CD14-positive monocyte (primary cell): ENCODE measurements at regions not wholly inside any gene's neighbourhood (a gene's known extent, or its start where the extent isn't known, plus 50 kb on each side); places are given as distances from the start of the nearest gene placed in this dataset.
"Not testable (repeated sequence)": the region's sequence is repeated elsewhere in the genome, so short reads cannot be mapped to it uniquely, and the experiment has no call there.

ENCODE experiments used
- DNase-seq, 3 donors: peaks; one replicate each; pipeline ENCODE4 v3.0.0-alpha.2; 2011 to 2022
- H2AFZ ChIP-seq: 2 replicates; pipeline ENCODE4 v1.6.0; 2012; ENCODE audit warnings: mild to moderate bottlenecking, low read depth, low read length, inconsistent platforms; ENCODE audit not compliant: insufficient read depth, poor library complexity, severe bottlenecking
- H3K27ac ChIP-seq, 2 donors: 1 replicate in 1 of 2; 2 replicates in 1 of 2; pipeline ENCODE4 v1.5.1; 2012 to 2013; ENCODE audit warnings: low read length in 2 of 2, control low read depth in 1 of 2, inconsistent platforms in 1 of 2, low read depth in 1 of 2, mild to moderate bottlenecking in 1 of 2
- H3K27me3 ChIP-seq, 2 donors: one replicate each; pipeline versions ENCODE4 v1.6.0 to v1.6.1; 2011 to 2013; ENCODE audit warnings: low read length in 2 of 2; ENCODE audit not compliant: control insufficient read depth in 2 of 2, insufficient read depth in 2 of 2
- H3K36me3 ChIP-seq, 2 donors: replicated peaks in 1 of 2; 1 replicate in 1 of 2; 2 replicates in 1 of 2; pipeline versions ENCODE4 v1.5.1 to v1.6.1; 2012 to 2013; ENCODE audit warnings: low read length in 2 of 2, control low read depth in 1 of 2, inconsistent platforms in 1 of 2, mild to moderate bottlenecking in 1 of 2; ENCODE audit not compliant: insufficient read depth in 2 of 2, control insufficient read depth in 1 of 2
- H3K4me1 ChIP-seq, 2 donors: 1 replicate in 1 of 2; 2 replicates in 1 of 2; pipeline versions ENCODE4 v1.5.1 to v1.6.1; 2012 to 2013; ENCODE audit warnings: low read length in 2 of 2, control low read depth in 1 of 2, inconsistent platforms in 1 of 2, mild to moderate bottlenecking in 1 of 2, moderate library complexity in 1 of 2; ENCODE audit not compliant: insufficient read depth in 2 of 2, control insufficient read depth in 1 of 2
- H3K4me2 ChIP-seq: replicated peaks from 2 replicates; pipeline ENCODE3; 2012; ENCODE audit warnings: low read length, moderate library complexity, mild to moderate bottlenecking; ENCODE audit not compliant: poor library complexity, severe bottlenecking; ENCODE audit errors: extremely low read depth
- H3K4me3 ChIP-seq, 3 experiments: fragments of 200-600 bp in 1 of 3; sonication (generic) in 1 of 3; replicated peaks in 1 of 3; 1 replicate in 2 of 3; 2 replicates in 1 of 3; pipeline ENCODE4 v1.5.1; 2011 to 2013; ENCODE audit warnings: low read length in 3 of 3, mild to moderate bottlenecking in 3 of 3, control low read depth in 2 of 3, low read depth in 2 of 3, inconsistent platforms in 1 of 3, moderate library complexity in 1 of 3
- H3K79me2 ChIP-seq: 2 replicates; pipeline ENCODE4 v1.6.0; 2012; ENCODE audit warnings: mild to moderate bottlenecking, control low read depth, inconsistent platforms, low read length, moderate library complexity; ENCODE audit not compliant: insufficient read depth
- H3K9ac ChIP-seq: 2 replicates; pipeline ENCODE4 v1.6.0; 2017; ENCODE audit warnings: low read length, mild to moderate bottlenecking; ENCODE audit not compliant: insufficient read depth, poor library complexity, severe bottlenecking
- H3K9me3 ChIP-seq, 2 donors: replicated peaks in 1 of 2; 1 replicate in 1 of 2; 2 replicates in 1 of 2; pipeline versions ENCODE4 v1.5.1 to v1.6.1; 2012 to 2013; ENCODE audit warnings: low read length in 2 of 2, control low read depth in 1 of 2; ENCODE audit not compliant: control insufficient read depth in 1 of 2, insufficient read depth in 1 of 2
- H4K20me1 ChIP-seq: 2 replicates; pipeline ENCODE4 v1.6.0; 2012; ENCODE audit warnings: mild to moderate bottlenecking, low read length, control low read depth, moderate library complexity; ENCODE audit not compliant: insufficient read depth
- H3K27ac Mint-ChIP-seq, 7 donors: one replicate each; pipeline ENCODE4 v1.8.0; 2020; ENCODE audit warnings: mild to moderate bottlenecking in 7 of 7, mixed read lengths in 7 of 7, moderate library complexity in 6 of 7, inconsistent platforms in 2 of 7
- H3K27me3 Mint-ChIP-seq, 3 donors: one replicate each; pipeline ENCODE4 v1.8.0; 2021 to 2022; ENCODE audit warnings: low read depth in 3 of 3, mild to moderate bottlenecking in 3 of 3, mixed read lengths in 3 of 3, moderate library complexity in 3 of 3, inconsistent platforms in 1 of 3
- H3K36me3 Mint-ChIP-seq, 2 donors: one replicate each; pipeline ENCODE4 v1.8.0; 2020; ENCODE audit warnings: mixed read lengths in 2 of 2, inconsistent platforms in 1 of 2, mild to moderate bottlenecking in 1 of 2
- H3K4me1 Mint-ChIP-seq: one replicate; pipeline ENCODE4 v1.8.0; 2020; ENCODE audit warnings: mild to moderate bottlenecking, mixed read lengths
- H3K4me3 Mint-ChIP-seq, 2 donors: one replicate each; pipeline ENCODE4 v1.8.0; 2020; ENCODE audit warnings: mild to moderate bottlenecking in 2 of 2, mixed read lengths in 2 of 2, moderate library complexity in 1 of 2
- H3K9me3 Mint-ChIP-seq, 7 donors: one replicate each; pipeline ENCODE4 v1.8.0; 2020 to 2022; ENCODE audit warnings: mixed read lengths in 7 of 7, mild to moderate bottlenecking in 6 of 7, moderate library complexity in 6 of 7, inconsistent platforms in 2 of 7
- WGBS: methylation state at CpG from one replicate; pipeline ENCODE4 v1.1.5; 2013; ENCODE audit warnings: missing lambda C conversion rate; ENCODE audit not compliant: insufficient coverage; 5-methylcytosine and 5-hydroxymethylcytosine counted together
- intact Hi-C, 2 donors: fragments of 100-400 bp; cut with micrococcal nuclease; formaldehyde crosslinking; loops; one replicate each; pipeline versions ENCODE4 v1.15.0 to v1.15.1; 2023

DNA sequence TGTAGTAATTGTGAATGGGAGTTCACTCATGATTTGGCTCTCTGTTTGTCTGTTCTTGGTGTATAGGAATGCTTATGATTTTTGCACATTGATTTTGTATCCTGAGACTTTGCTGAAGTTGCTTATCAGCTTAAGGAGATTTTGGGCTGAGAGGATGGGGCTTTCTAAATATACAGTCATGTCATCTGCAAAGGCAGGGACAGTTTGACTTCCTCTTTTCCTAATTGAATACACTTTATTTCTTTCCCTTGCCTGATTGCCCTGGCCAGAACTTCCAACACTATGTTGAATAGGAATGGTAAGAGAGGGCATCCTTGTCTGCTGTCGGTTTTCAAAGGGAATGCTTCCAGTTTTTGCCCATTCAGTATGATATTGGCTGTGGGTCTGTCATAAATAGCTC, 51.9 kb upstream of the ARHGAP29 start:
- H3K9ac ChIP-seq, H3K36me3 ChIP-seq, H3K4me2 ChIP-seq, H3K9me3 ChIP-seq, intact Hi-C loops, H3K27ac ChIP-seq, H2AFZ ChIP-seq, H3K27me3 ChIP-seq, H3K79me2 ChIP-seq, H3K9me3 Mint-ChIP-seq, H3K4me3 ChIP-seq, H3K36me3 Mint-ChIP-seq, H4K20me1 ChIP-seq: not testable (repeated sequence)
- Mint-ChIP-seq H3K4me3 (peak overlapping the region in 1 of 2 donors; percentile 37), H3K4me1 (peaks cover 34% of the 10 kb centered on the region), H3K27ac (peak overlapping the region in 1 of 7 donors; percentile 64), H3K27me3 (peaks cover 2 to 16% (median 5%) of the 10 kb centered on the region in 3 donors)
- 100% methylated on average over 1 of the region's 1 CpG for WGBS
- DNase-seq: peak in 2 of 3 donors; percentile 18 to 26
- H3K4me1 ChIP-seq: peaks cover 18 to 21% of the 10 kb centered on the region in 2 donors
